Ishikawa (cell line): ENCODE measurements at regions not wholly inside any gene's neighbourhood (a gene's known extent, or its start where the extent isn't known, plus 50 kb on each side); places are given as distances from the start of the nearest gene placed in this dataset.

Experiments
- CEBPB ChIP-seq: IDR thresholded peaks from 2 replicates; pipeline ENCODE4 v1.6.1; 2012
- CREB1 ChIP-seq: IDR thresholded peaks from 2 replicates; pipeline ENCODE4 v1.6.1; 2012; ENCODE audit warnings: low read depth
- EP300 ChIP-seq: IDR thresholded peaks from 2 replicates; pipeline ENCODE4 v1.6.1; 2012; ENCODE audit warnings: borderline replicate concordance
- FOXM1 ChIP-seq: IDR thresholded peaks from 2 replicates; pipeline ENCODE4 v1.6.1; 2012; ENCODE audit warnings: low read depth, borderline replicate concordance
- REST ChIP-seq: IDR thresholded peaks from 2 replicates; pipeline ENCODE4 v1.6.1; 2012; ENCODE audit warnings: low read depth, mild to moderate bottlenecking
- TAF1 ChIP-seq: IDR thresholded peaks from 2 replicates; pipeline ENCODE4 v1.6.1; 2012; ENCODE audit warnings: low read depth, mild to moderate bottlenecking
- TEAD4 ChIP-seq: IDR thresholded peaks from 2 replicates; pipeline ENCODE4 v1.6.1; 2012
- USF1 ChIP-seq: IDR thresholded peaks from 2 replicates; pipeline ENCODE4 v1.6.1; 2012
- YY1 ChIP-seq: IDR thresholded peaks from 2 replicates; pipeline ENCODE4 v1.6.1; 2012; ENCODE audit warnings: low read depth
- TF ChIP-seq, protein P1 (sequence below): IDR thresholded peaks from 2 replicates; pipeline ENCODE4 v1.6.1; 2012

- no peak for TF ChIP-seq FOXM1
- TF ChIP-seq CEBPB = no peak
- TF ChIP-seq, protein P1, sequence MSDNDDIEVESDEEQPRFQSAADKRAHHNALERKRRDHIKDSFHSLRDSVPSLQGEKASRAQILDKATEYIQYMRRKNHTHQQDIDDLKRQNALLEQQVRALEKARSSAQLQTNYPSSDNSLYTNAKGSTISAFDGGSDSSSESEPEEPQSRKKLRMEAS = no peak
- TF ChIP-seq REST = no peak
- TF ChIP-seq YY1 = no peak
- no peak for TF ChIP-seq EP300
- no peak for TF ChIP-seq TAF1
- no peak for TF ChIP-seq CREB1
- TF ChIP-seq USF1 = no peak
- TF ChIP-seq TEAD4 = no peak
These were observed 207.5 kb downstream of the MATN1 start for GRCh38 chr1:30515755-30516484.
